Sigmoid colon (tissue), 4 donors: ENCODE measurements at regions not wholly inside any gene's neighbourhood (a gene's known extent, or its start where the extent isn't known, plus 50 kb on each side); places are given as distances from the start of the nearest gene placed in this dataset.

Experiments
- CTCF ChIP-seq, 4 experiments: fragments of 450-650 bp in 3 of 4; fragments of 200-600 bp in 1 of 4; IDR thresholded peaks; one replicate each; pipeline ENCODE4 v1.5.1; 2016 to 2019; ENCODE audit warnings: antibody characterized with exemption in 4 of 4, mild to moderate bottlenecking in 3 of 4, moderate library complexity in 2 of 4
- EP300 ChIP-seq, 4 donors: sonication (generic); formaldehyde crosslinking; IDR thresholded peaks; one replicate each; pipeline ENCODE4 v1.6.1; 2017; ENCODE audit warnings: antibody characterized with exemption in 4 of 4
- POLR2A ChIP-seq, 2 donors: fragments of 450-650 bp; IDR thresholded peaks; one replicate each; pipeline ENCODE4 v1.6.1; 2016; ENCODE audit warnings: antibody characterized with exemption in 2 of 2, mild to moderate bottlenecking in 2 of 2, moderate library complexity in 2 of 2
- POLR2AphosphoS5 ChIP-seq, 4 donors: sonication (generic); formaldehyde crosslinking; IDR thresholded peaks; one replicate each; pipeline ENCODE4 v1.6.1; 2017; ENCODE audit warnings: antibody characterized with exemption in 4 of 4

- TF ChIP-seq POLR2AphosphoS5 (IDR thresholded peaks at IDR 0.05), result no peak
- TF ChIP-seq CTCF (IDR thresholded peaks at IDR 0.05), result no peak
- TF ChIP-seq POLR2A (IDR thresholded peaks at IDR 0.05), result no peak
- TF ChIP-seq EP300 (IDR thresholded peaks at IDR 0.05), result no peak
Observed at GRCh38 chr1:29808141-29808995, 572.0 kb downstream of the PTPRU start.
